ENCODE measurements at regions not wholly inside any gene's neighbourhood (a gene's known extent, or its start where the extent isn't known, plus 50 kb on each side); places are given as distances from the start of the nearest gene placed in this dataset.

- no peak for DNase-seq
Observed at GRCh38 chr12:14284184-14284722, 81.2 kb upstream of the ATF7IP start.

GRCh38 chr12:14289601-14290000 lies 75.9 kb upstream of the ATF7IP start:
- DNase-seq: no peak

GRCh38 chr12:14290951-14291350 lies 74.5 kb upstream of the ATF7IP start:
- no peak for DNase-seq

GRCh38 chr12:14303661-14304155 lies 61.8 kb upstream of the ATF7IP start:
- DNase-seq: no peak

GRCh38 chr12:14307004-14307403 lies 58.5 kb upstream of the ATF7IP start:
- no peak for DNase-seq

- no peak for DNase-seq
Observed at GRCh38 chr12:14308516-14308915, 57.0 kb upstream of the ATF7IP start.

GRCh38 chr12:14310866-14311265 lies 54.6 kb upstream of the ATF7IP start:
- no peak for DNase-seq

- DNase-seq: no peak
Observed at GRCh38 chr12:14313379-14314138, 51.9 kb upstream of the ATF7IP start.

GRCh38 chr12:14314801-14315200 lies 50.7 kb upstream of the ATF7IP start:
- no peak for DNase-seq

- DNase-seq: no peak
Observed at GRCh38 chr12:14315501-14315900, 50.0 kb upstream of the ATF7IP start.

Measured in activated CD4-positive, CD25-positive, alpha-beta regulatory T cell (primary cell).